HepG2 (cell line): ENCODE measurements at regions not wholly inside any gene's neighbourhood (a gene's known extent, or its start where the extent isn't known, plus 50 kb on each side); places are given as distances from the start of the nearest gene placed in this dataset.
"Not testable (repeated sequence)": the region's sequence is repeated elsewhere in the genome, so short reads cannot be mapped to it uniquely, and the experiment has no call there.

Source experiments
- ATAC-seq: fragments of 200-7000 bp; cut with Tn5 transposase; 3 replicates; pipeline ENCODE4 v1.9.1; 2020; ENCODE audit warnings: mild to moderate bottlenecking, moderate library complexity
- BruUV-seq: library from RNA; stranded (reverse); fragments of 400-500 nt; replicated peaks from 2 replicates; lab custom pipeline; 2021; lab: Mats Ljungman, UMichigan
- CTCF ChIA-PET: fragments of 300-600 bp; formaldehyde crosslinking; extraction: SDS; loops from one replicate; lab custom pipeline; 2021; ENCODE audit warnings: low total read pairs, inconsistent platforms, low intra/inter-chr PET ratio; lab: Yijun Ruan, JAX
- POLR2A ChIA-PET: fragments of 350-600 bp; sonication (Branson Sonifier 250); formaldehyde crosslinking; loops from one replicate; lab custom pipeline; 2020; ENCODE audit warnings: antibody characterized with exemption, inconsistent platforms; lab: Yijun Ruan, JAX
- DNase-seq: peaks from one replicate; pipeline ENCODE4 v3.0.0-alpha.2; 2015; ENCODE audit warnings: low spot score
- FAIRE-seq: peaks from 3 replicates; lab custom pipeline; 2011; peaks lifted over from hg19 to GRCh38; lab: Jason Lieb, UNC
- H2AFZ ChIP-seq: one replicate; pipeline ENCODE4 v1.6.1; 2011; ENCODE audit warnings: low read length, inconsistent platforms
- H3K27ac ChIP-seq: fragments of 300-600 bp; 3 replicates; pipeline ENCODE4 v1.8.0; 2011; ENCODE audit warnings: mixed run types, mild to moderate bottlenecking, mixed read lengths, low read length, inconsistent platforms; ENCODE audit not compliant: insufficient read depth; ENCODE audit errors: extremely low read length
- H3K27me3 ChIP-seq, 2 experiments: fragments of 200-600 bp in 1 of 2; 2 replicates in 1 of 2; 3 replicates in 1 of 2; pipeline versions ENCODE4 v1.6.0 to v1.8.0; 2011; ENCODE audit warnings: low read length in 2 of 2, mild to moderate bottlenecking in 2 of 2, moderate library complexity in 2 of 2, inconsistent platforms in 1 of 2; ENCODE audit not compliant: insufficient read depth in 2 of 2, control insufficient read depth in 1 of 2
- H3K36me3 ChIP-seq, 2 experiments: fragments of 200-600 bp in 1 of 2; replicated peaks in 1 of 2; 2 replicates in 1 of 2; 3 replicates in 1 of 2; pipeline versions ENCODE4 v1.5.1 to v1.8.0; 2011; ENCODE audit warnings: low read length in 2 of 2, inconsistent platforms in 1 of 2; ENCODE audit not compliant: insufficient read depth in 2 of 2, control insufficient read depth in 1 of 2
- H3K4me1 ChIP-seq: 2 replicates; pipeline ENCODE4 v1.5.1; 2012; ENCODE audit warnings: low read length, inconsistent platforms; ENCODE audit not compliant: insufficient read depth
- H3K4me2 ChIP-seq: 2 replicates; pipeline ENCODE4 v1.6.0; 2011; ENCODE audit warnings: low read depth, low read length, inconsistent platforms
- H3K4me3 ChIP-seq, 3 experiments: fragments of 200-600 bp in 1 of 3; sonication (generic), shearing (Covaris generic) in 1 of 3; replicated peaks in 1 of 3; 2 replicates each; pipeline ENCODE4 v1.5.1; 2011 to 2016; ENCODE audit warnings: low read length in 3 of 3, inconsistent platforms in 2 of 3, low read depth in 2 of 3, mild to moderate bottlenecking in 2 of 3, control low read depth in 1 of 3, mixed read lengths in 1 of 3; ENCODE audit not compliant: insufficient read depth in 1 of 3
- H3K79me2 ChIP-seq: one replicate; pipeline ENCODE4 v1.6.1; 2011; ENCODE audit warnings: low read length, inconsistent platforms; ENCODE audit not compliant: insufficient read depth
- H3K9ac ChIP-seq: 2 replicates; pipeline ENCODE4 v1.6.0; 2011; ENCODE audit warnings: mild to moderate bottlenecking, low read depth, low read length, inconsistent platforms; ENCODE audit not compliant: insufficient read depth
- H3K9me3 ChIP-seq: 2 replicates; pipeline ENCODE4 v1.5.1; 2012; ENCODE audit warnings: mild to moderate bottlenecking, low read length
- H4K20me1 ChIP-seq: 2 replicates; pipeline ENCODE4 v1.6.0; 2011; ENCODE audit warnings: inconsistent platforms, mild to moderate bottlenecking, low read length, moderate library complexity; ENCODE audit not compliant: insufficient read depth
- GABPB1 ChIP-seq: IDR thresholded peaks from 2 replicates; pipeline ENCODE4 v1.6.1; 2016; ENCODE audit warnings: mild to moderate bottlenecking, missing genetic modification reagents, moderate library complexity, missing compliant biosample characterization
- ZNF687 ChIP-seq: sonication (generic); formaldehyde crosslinking; IDR thresholded peaks from 2 replicates; pipeline ENCODE4 v1.5.1; 2020; ENCODE audit warnings: mild to moderate bottlenecking, missing genetic modification reagents, moderate library complexity
- WGBS: methylation state at CpG from one replicate; pipeline ENCODE4 v1.1.6; 2017; ENCODE audit warnings: low lambda C conversion rate; 5-methylcytosine and 5-hydroxymethylcytosine counted together
- in situ Hi-C: cut with HindIII; loops from 2 replicates; pipeline ENCODE4 v1.10.0; 2017; ENCODE audit warnings: low pct_unique_long_range_greater_than_20kb; ENCODE audit not compliant: extremely low pct_ligation_motif_present
- intact Hi-C: fragments of 100-400 bp; cut with micrococcal nuclease; formaldehyde crosslinking; loops from one replicate; pipeline ENCODE4 v1.10.0; 2022; ENCODE audit not compliant: unreplicated experiment

DNA sequence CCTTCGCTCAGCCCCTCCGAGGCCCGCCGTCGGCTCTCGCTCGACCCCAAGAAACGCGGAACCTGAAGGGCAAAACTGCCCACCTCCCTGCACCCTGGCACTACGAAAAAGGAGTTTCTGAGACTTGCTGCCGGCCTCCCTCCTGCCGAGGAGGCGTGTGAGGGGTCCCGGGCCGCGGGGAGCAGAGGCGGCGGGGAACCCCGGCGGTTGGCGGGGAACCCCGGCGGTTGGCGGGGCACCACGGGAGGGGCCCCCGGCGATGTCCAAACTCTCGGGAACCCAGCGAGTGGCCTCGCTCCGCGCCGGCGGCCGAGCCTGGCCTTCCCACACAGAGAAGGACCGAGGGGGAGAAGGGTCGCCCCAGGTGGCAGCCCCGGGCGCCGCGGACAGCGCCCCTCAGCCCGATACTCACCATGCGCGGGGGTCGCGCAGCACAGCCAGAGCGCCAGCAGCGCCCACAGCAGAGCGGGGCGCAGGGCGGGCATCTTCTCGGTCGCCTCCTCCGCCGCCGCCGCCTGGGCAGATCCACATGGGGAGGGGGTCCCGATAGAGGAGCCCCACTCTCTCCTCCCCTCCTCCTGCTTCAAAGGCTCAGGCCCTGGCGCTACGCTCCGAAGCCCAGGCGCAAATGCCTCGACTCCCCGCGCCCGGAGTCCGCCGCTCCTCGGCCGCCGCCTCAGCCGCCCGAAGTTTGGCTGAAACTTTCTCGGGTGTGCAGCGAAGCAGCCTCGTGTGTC lies 69.4 kb upstream of the NUDT4B start:
- peak; percentile 32; the same call in 2 of the 3 replicates for ATAC-seq
- POLR2A ChIA-PET: not testable (repeated sequence)
- WGBS: no CpG with 5 or more reads among the region's 77 CpGs

DNA sequence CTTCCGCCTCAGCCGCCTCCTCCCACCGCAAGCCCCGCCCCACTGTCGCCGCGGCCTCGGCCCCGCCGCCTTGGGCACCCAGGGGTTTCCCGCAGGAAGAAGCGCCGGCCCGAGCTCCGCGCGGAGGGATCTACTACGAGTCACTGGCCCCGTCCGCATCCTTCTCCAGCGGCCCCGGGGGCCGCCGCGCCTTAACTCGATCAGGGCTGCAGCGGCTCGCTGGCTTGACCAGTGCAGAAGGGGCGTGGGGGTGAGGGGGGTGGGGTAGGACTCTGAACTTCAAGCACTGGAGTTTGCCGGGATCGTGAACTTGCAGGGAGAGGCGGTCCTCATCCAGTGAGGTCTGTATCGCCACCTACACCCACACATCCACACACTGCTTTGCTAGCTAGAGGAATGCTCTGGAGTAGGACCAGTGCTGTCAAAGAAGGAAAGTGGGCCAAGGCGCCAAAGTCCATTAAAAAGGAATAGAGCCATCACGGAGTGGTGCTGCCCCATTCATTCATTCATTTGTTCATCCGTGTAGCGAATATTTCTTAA lies 68.7 kb upstream of the NUDT4B start:
- POLR2A ChIA-PET, CTCF ChIA-PET, H3K9ac ChIP-seq, H2AFZ ChIP-seq, intact Hi-C loops, H3K4me3 ChIP-seq, H3K9me3 ChIP-seq, in situ Hi-C loops, H4K20me1 ChIP-seq, H3K4me1 ChIP-seq, H3K36me3 ChIP-seq, FAIRE-seq, BruUV-seq, H3K79me2 ChIP-seq, DNase-seq, H3K4me2 ChIP-seq, H3K27me3 ChIP-seq, H3K27ac ChIP-seq: not testable (repeated sequence)
- WGBS: no CpG with 5 or more reads among the region's 37 CpGs
- peak; percentile 94 for ATAC-seq

More for the DNA sequence above, 69.4 kb upstream of the NUDT4B start:
- DNase-seq, H4K20me1 ChIP-seq, FAIRE-seq, CTCF ChIA-PET, H3K4me1 ChIP-seq, H3K27me3 ChIP-seq, intact Hi-C loops, H3K9me3 ChIP-seq, H2AFZ ChIP-seq, BruUV-seq, H3K36me3 ChIP-seq, H3K9ac ChIP-seq, H3K79me2 ChIP-seq, in situ Hi-C loops, H3K27ac ChIP-seq, H3K4me2 ChIP-seq: not testable (repeated sequence)
- peak overlapping the region in 1 of 3 experiments; percentile 49; a peak in 2 of 6 replicates for H3K4me3 ChIP-seq
- peak; percentile 19; the same call in 1 of the 2 replicates for TF ChIP-seq GABPB1 (CRISPR knock-in tag)
- TF ChIP-seq ZNF687 (CRISPR knock-in tag): peak; percentile 31

GRCh38 chr1:148686735-148687134 lies 61.8 kb upstream of the NUDT4B start:
- in situ Hi-C loops, H3K4me1 ChIP-seq, ATAC-seq, H3K9ac ChIP-seq, H2AFZ ChIP-seq, BruUV-seq, H3K4me3 ChIP-seq, H3K36me3 ChIP-seq, H3K4me2 ChIP-seq, DNase-seq, H4K20me1 ChIP-seq, CTCF ChIA-PET, H3K9me3 ChIP-seq, POLR2A ChIA-PET, H3K27me3 ChIP-seq, H3K27ac ChIP-seq, intact Hi-C loops, FAIRE-seq, H3K79me2 ChIP-seq: not testable (repeated sequence)
- 100% methylated on average over 1 of the region's 4 CpGs for WGBS
